Sigmoid colon (tissue), 6 donors: ENCODE measurements at regions not wholly inside any gene's neighbourhood (a gene's known extent, or its start where the extent isn't known, plus 50 kb on each side); places are given as distances from the start of the nearest gene placed in this dataset.

ENCODE experiments used
- DNase-seq: peaks from one replicate; pipeline ENCODE4 v3.0.0-alpha.2; 2019
- H3K27ac ChIP-seq, 4 donors: fragments of 200-600 bp; sonication (generic); one replicate each; pipeline ENCODE4 v1.5.1; 2016 to 2019; ENCODE audit warnings: mild to moderate bottlenecking in 1 of 4
- H3K27me3 ChIP-seq, 3 donors: fragments of 200-600 bp; sonication (generic); one replicate each; pipeline ENCODE4 v1.5.1; 2019; ENCODE audit warnings: mild to moderate bottlenecking in 1 of 3
- H3K36me3 ChIP-seq, 4 donors: fragments of 200-600 bp; sonication (generic); one replicate each; pipeline ENCODE4 v1.5.1; 2016 to 2019
- H3K4me1 ChIP-seq, 4 donors: fragments of 200-600 bp; sonication (generic); one replicate each; pipeline ENCODE4 v1.5.1; 2017 to 2019
- H3K4me3 ChIP-seq, 4 donors: fragments of 200-600 bp; sonication (generic); one replicate each; pipeline ENCODE4 v1.5.1; 2017 to 2019; ENCODE audit warnings: mild to moderate bottlenecking in 2 of 4, moderate library complexity in 1 of 4
- H3K9me3 ChIP-seq, 4 donors: fragments of 200-600 bp in 3 of 4; sonication (generic) in 3 of 4; one replicate each; pipeline versions ENCODE4 v1.5.1 to v1.6.1; 2013 to 2019
- EP300 ChIP-seq, 4 donors: sonication (generic); formaldehyde crosslinking; IDR thresholded peaks; one replicate each; pipeline ENCODE4 v1.6.1; 2017; ENCODE audit warnings: antibody characterized with exemption in 4 of 4
- POLR2A ChIP-seq, 2 donors: fragments of 450-650 bp; IDR thresholded peaks; one replicate each; pipeline ENCODE4 v1.6.1; 2016; ENCODE audit warnings: antibody characterized with exemption in 2 of 2, mild to moderate bottlenecking in 2 of 2, moderate library complexity in 2 of 2
- POLR2AphosphoS5 ChIP-seq, 4 donors: sonication (generic); formaldehyde crosslinking; IDR thresholded peaks; one replicate each; pipeline ENCODE4 v1.6.1; 2017; ENCODE audit warnings: antibody characterized with exemption in 4 of 4
- WGBS, 2 donors: extraction: QIAGEN DNeasy Blood & Tissue Kit; methylation state at CpG; one replicate each; pipeline ENCODE4 v1.1.7; 2013; 5-methylcytosine and 5-hydroxymethylcytosine counted together
- intact Hi-C: fragments of 100-400 bp; cut with DNase I; formaldehyde crosslinking; loops from one replicate; pipeline ENCODE4 v1.15.1; 2023
- TF ChIP-seq, protein P1 (sequence below), 4 experiments: fragments of 450-650 bp in 3 of 4; fragments of 200-600 bp in 1 of 4; IDR thresholded peaks; one replicate each; pipeline ENCODE4 v1.5.1; 2016 to 2019; ENCODE audit warnings: antibody characterized with exemption in 4 of 4, mild to moderate bottlenecking in 3 of 4, moderate library complexity in 2 of 4
- donor health status: healthy with polysubstance abuse.
- donor health status: healthy.

DNA sequence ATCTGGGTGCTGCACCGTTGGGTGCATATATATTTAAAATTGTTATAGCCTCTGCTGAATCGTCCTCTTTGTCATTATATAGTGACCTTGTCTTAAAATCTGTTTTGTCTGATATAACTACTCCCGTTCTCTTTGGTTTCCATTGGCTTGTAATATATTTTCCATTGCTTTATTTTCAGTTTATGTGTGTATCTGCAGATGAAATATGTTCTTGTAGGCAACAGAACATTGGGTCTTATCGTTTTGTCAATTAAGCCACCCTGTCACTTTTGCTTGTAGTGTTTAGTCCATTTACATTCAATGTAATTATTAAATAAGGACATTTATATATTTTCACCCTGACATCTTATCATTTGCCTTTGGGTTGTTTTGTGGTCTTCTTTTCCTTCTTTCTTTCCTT, 933.9 kb downstream of the EPHA7 start:
- no peak for DNase-seq
- Histone ChIP-seq H3K36me3 (no peaks in the 10 kb centered on the region), H3K9me3 (no peaks in the 10 kb centered on the region), H3K27me3 (no peaks in the 10 kb centered on the region), H3K27ac (no peak overlapping the region), H3K4me3 (no peak overlapping the region), H3K4me1 (no peaks in the 10 kb centered on the region)
- TF ChIP-seq, protein P1, sequence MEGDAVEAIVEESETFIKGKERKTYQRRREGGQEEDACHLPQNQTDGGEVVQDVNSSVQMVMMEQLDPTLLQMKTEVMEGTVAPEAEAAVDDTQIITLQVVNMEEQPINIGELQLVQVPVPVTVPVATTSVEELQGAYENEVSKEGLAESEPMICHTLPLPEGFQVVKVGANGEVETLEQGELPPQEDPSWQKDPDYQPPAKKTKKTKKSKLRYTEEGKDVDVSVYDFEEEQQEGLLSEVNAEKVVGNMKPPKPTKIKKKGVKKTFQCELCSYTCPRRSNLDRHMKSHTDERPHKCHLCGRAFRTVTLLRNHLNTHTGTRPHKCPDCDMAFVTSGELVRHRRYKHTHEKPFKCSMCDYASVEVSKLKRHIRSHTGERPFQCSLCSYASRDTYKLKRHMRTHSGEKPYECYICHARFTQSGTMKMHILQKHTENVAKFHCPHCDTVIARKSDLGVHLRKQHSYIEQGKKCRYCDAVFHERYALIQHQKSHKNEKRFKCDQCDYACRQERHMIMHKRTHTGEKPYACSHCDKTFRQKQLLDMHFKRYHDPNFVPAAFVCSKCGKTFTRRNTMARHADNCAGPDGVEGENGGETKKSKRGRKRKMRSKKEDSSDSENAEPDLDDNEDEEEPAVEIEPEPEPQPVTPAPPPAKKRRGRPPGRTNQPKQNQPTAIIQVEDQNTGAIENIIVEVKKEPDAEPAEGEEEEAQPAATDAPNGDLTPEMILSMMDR (IDR thresholded peaks at IDR 0.05): no peak
- TF ChIP-seq EP300 (IDR thresholded peaks at IDR 0.05): no peak
- no peak for TF ChIP-seq POLR2A (IDR thresholded peaks at IDR 0.05)
- TF ChIP-seq POLR2AphosphoS5 (IDR thresholded peaks at IDR 0.05): no peak
- intact Hi-C loops: no loop called here
- WGBS, 2 donors: 86 to 87% methylated on average over 4 of the region's 4 CpGs

DNA sequence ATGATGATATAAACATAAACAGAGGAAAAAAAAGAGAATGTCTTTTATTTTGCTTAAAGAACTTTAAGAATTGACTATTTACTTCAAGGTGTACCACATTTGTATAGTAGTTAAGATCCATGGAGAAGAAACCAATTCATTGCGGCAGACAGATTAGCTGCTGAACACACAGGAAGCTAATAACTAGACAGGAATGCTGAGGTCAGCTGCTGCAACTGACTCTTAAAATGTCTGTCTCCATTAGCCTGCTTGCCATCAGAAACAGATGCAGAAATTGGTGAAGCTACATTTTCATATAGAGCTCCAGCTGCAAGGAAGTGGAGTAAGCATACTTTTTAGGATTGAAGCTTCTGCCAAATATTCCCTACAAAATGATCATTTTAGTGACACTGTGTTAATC, 939.5 kb downstream of the EPHA7 start:
- Histone ChIP-seq H3K4me1 (no peaks in the 10 kb centered on the region), H3K36me3 (no peaks in the 10 kb centered on the region), H3K27me3 (no peaks in the 10 kb centered on the region), H3K9me3 (no peaks in the 10 kb centered on the region), H3K4me3 (no peak overlapping the region), H3K27ac (no peak overlapping the region)
- TF ChIP-seq POLR2AphosphoS5 (IDR thresholded peaks at IDR 0.05): no peak
- no peak for TF ChIP-seq POLR2A (IDR thresholded peaks at IDR 0.05)
- TF ChIP-seq EP300 (IDR thresholded peaks at IDR 0.05): no peak
- TF ChIP-seq, protein P1 (IDR thresholded peaks at IDR 0.05): no peak
- intact Hi-C loops: no loop called here
- 35 to 56% methylated on average over 1 of the region's 1 CpG for WGBS, 2 donors
- DNase-seq: no peak

DNA sequence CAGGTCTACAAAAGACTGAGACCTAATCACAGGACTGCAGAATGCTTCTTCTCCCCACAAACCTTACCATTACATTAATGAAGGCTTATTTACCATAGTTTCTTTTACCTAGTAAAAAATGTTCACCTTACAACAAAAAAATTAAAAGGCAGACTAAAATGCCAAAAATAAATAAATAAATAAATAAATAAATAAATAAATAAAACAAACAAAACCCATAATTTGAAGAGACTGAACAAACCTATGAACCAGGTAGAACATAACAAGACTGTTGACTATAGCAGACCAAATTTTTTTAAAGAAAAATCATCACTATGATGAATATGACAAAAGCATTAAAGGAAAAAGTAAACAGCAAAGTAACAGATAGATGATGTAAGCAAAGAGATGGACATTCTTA, 946.3 kb downstream of the EPHA7 start:
- Histone ChIP-seq H3K27ac (no peak overlapping the region), H3K4me3 (no peak overlapping the region), H3K9me3 (no peaks in the 10 kb centered on the region), H3K27me3 (no peaks in the 10 kb centered on the region), H3K4me1 (no peaks in the 10 kb centered on the region), H3K36me3 (no peaks in the 10 kb centered on the region)
- intact Hi-C loops: no loop called here
- TF ChIP-seq, protein P1 (IDR thresholded peaks at IDR 0.05): no peak
- no peak for TF ChIP-seq POLR2AphosphoS5 (IDR thresholded peaks at IDR 0.05)
- TF ChIP-seq EP300 (IDR thresholded peaks at IDR 0.05): no peak
- no peak for TF ChIP-seq POLR2A (IDR thresholded peaks at IDR 0.05)
- DNase-seq: no peak

DNA sequence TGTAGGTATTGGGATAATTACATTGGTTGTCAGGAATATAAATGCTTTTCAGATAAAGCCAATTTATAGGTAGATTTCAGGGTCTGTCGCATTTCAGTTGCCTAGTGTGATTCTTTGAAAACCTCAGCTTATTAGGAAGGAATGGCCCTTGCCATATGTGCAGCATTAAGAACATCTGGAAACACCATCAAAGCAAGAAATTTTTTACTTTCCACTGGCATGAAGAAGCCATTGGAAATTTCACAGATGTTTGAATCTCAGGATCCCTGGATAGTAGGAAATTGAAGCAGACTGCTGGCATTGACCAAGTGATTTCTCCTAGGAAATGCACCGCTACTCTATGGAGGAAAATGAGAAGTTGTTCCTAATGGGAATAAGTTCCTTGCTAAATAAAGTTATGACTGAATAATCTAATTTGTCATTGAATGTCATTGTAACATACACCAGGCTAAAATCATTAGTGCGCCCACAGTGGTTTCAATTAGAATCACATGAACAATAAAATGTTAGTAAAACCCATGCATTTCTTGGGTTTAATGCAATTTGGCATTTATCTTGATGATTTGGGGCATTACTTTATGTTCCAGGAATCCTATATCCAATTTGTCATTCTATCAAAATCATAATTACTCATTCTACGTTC, 950.1 kb downstream of the EPHA7 start:
- intact Hi-C loops: no loop called here
- WGBS, 2 donors: 88 to 91% methylated on average over 4 of the region's 4 CpGs
- Histone ChIP-seq H3K27me3 (no peaks in the 10 kb centered on the region), H3K36me3 (no peaks in the 10 kb centered on the region), H3K4me3 (no peak overlapping the region), H3K9me3 (peaks cover 0 to 6% (median 2%) of the 10 kb centered on the region in 4 donors), H3K4me1 (no peaks in the 10 kb centered on the region), H3K27ac (no peak overlapping the region)
- TF ChIP-seq EP300 (IDR thresholded peaks at IDR 0.05): no peak
- no peak for TF ChIP-seq POLR2A (IDR thresholded peaks at IDR 0.05)
- TF ChIP-seq, protein P1 (IDR thresholded peaks at IDR 0.05): no peak
- no peak for TF ChIP-seq POLR2AphosphoS5 (IDR thresholded peaks at IDR 0.05)
- DNase-seq: no peak

DNA sequence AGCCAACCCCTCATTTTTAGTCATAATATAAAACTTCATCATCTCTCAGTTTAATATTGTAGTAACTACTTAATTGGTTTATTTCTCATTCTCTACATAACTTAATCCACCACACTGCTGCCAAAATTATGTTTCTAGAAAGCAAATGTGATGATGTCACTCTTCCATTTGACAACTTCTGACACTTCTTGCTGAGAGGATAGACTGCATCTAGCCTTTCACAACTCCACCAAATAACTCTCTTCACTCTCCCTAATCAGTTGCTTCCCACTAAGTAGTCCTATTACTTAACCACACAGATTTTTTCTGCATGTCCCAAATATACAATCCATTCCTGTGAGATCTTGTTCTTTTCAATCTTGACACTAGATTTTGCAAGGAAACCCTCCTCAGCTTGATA, 951.3 kb downstream of the EPHA7 start:
- no peaks in the 10 kb centered on the region for H3K4me1 ChIP-seq
- no peak overlapping the region for H3K27ac ChIP-seq
- DNase-seq: no peak
- H3K9me3 ChIP-seq: peaks cover 0 to 6% (median 2%) of the 10 kb centered on the region in 4 donors
- intact Hi-C loops: no loop called here
- H3K4me3 ChIP-seq: no peak overlapping the region
- TF ChIP-seq, protein P1 (IDR thresholded peaks at IDR 0.05): no peak
- TF ChIP-seq POLR2AphosphoS5 (IDR thresholded peaks at IDR 0.05) (no peak), EP300 (IDR thresholded peaks at IDR 0.05) (no peak), POLR2A (IDR thresholded peaks at IDR 0.05) (no peak)
- H3K36me3 ChIP-seq: no peaks in the 10 kb centered on the region
- H3K27me3 ChIP-seq: no peaks in the 10 kb centered on the region
